ENCODE measurements at regions not wholly inside any gene's neighbourhood (a gene's known extent, or its start where the extent isn't known, plus 50 kb on each side); places are given as distances from the start of the nearest gene placed in this dataset.
"Not testable (repeated sequence)": the region's sequence is repeated elsewhere in the genome, so short reads cannot be mapped to it uniquely, and the experiment has no call there.

- no peak for DNase-seq
Observed at GRCh38 chr2:180829261-180829660, 151.1 kb upstream of the UBE2E3 start.

- DNase-seq, result no peak
Observed at GRCh38 chr2:180828756-180829155, 151.6 kb upstream of the UBE2E3 start.

GRCh38 chr2:180823546-180824141, 156.8 kb upstream of the UBE2E3 start:
- no peak for DNase-seq

GRCh38 chr2:180819106-180819505, 161.3 kb upstream of the UBE2E3 start:
- DNase-seq, result no peak

- DNase-seq, result not testable (repeated sequence)
Observed at GRCh38 chr2:180818700-180819099, 161.7 kb upstream of the UBE2E3 start.

GRCh38 chr2:180799141-180799540, 181.3 kb upstream of the UBE2E3 start:
- DNase-seq, result no peak

- DNase-seq, result no peak
Observed at GRCh38 chr2:180790891-180791290, 189.5 kb upstream of the UBE2E3 start.

- DNase-seq, result no peak
Observed at GRCh38 chr2:180787330-180787729, 193.1 kb upstream of the UBE2E3 start.

- no peak for DNase-seq
Observed at GRCh38 chr2:180781276-180781675, 199.1 kb upstream of the UBE2E3 start.

GRCh38 chr2:180778291-180778690, 202.1 kb upstream of the UBE2E3 start:
- DNase-seq, result no peak

- DNase-seq, result no peak
Observed at GRCh38 chr2:180776921-180777320, 203.5 kb upstream of the UBE2E3 start.

GRCh38 chr2:180775711-180776110, 204.7 kb upstream of the UBE2E3 start:
- DNase-seq, result no peak

- DNase-seq, result not testable (repeated sequence)
Observed at GRCh38 chr2:180765316-180765715, 215.1 kb upstream of the UBE2E3 start.

GRCh38 chr2:180763263-180763989, 217.0 kb upstream of the UBE2E3 start:
- no peak for DNase-seq

- no peak for DNase-seq
Observed at GRCh38 chr2:180761224-180761623, 219.2 kb upstream of the UBE2E3 start.

- no peak for DNase-seq
Observed at GRCh38 chr2:180759631-180760030, 220.8 kb upstream of the UBE2E3 start.

GRCh38 chr2:180753809-180754761, 226.3 kb upstream of the UBE2E3 start:
- no peak for DNase-seq

GRCh38 chr2:180751306-180751920, 229.0 kb upstream of the UBE2E3 start:
- no peak for DNase-seq

GRCh38 chr2:180747728-180748127, 232.7 kb upstream of the UBE2E3 start:
- DNase-seq, result no peak

- no peak for DNase-seq
Observed at GRCh38 chr2:180743401-180743800, 237.0 kb upstream of the UBE2E3 start.

GRCh38 chr2:180742801-180743200, 237.6 kb upstream of the UBE2E3 start:
- no peak for DNase-seq

- DNase-seq, result no peak
Observed at GRCh38 chr2:180739070-180739469, 241.3 kb upstream of the UBE2E3 start.

GRCh38 chr2:180735799-180736198, 244.6 kb upstream of the UBE2E3 start:
- no peak for DNase-seq
